Stimulated activated CD4-positive, alpha-beta T cell treated with anti-CD3 and anti-CD28 coated beads, Interleukin-1b, Interleukin-23, amount 100 ng/mL, for 4 hours (primary cell): ENCODE measurements at regions not wholly inside any gene's neighbourhood (a gene's known extent, or its start where the extent isn't known, plus 50 kb on each side); places are given as distances from the start of the nearest gene placed in this dataset.
"Not testable (repeated sequence)": the region's sequence is repeated elsewhere in the genome, so short reads cannot be mapped to it uniquely, and the experiment has no call there.

Experiments
- DNase-seq, 2 donors: peaks; one replicate each; pipeline ENCODE4 v3.0.0-alpha.2; 2020; ENCODE audit warnings: low read depth in 2 of 2

DNA sequence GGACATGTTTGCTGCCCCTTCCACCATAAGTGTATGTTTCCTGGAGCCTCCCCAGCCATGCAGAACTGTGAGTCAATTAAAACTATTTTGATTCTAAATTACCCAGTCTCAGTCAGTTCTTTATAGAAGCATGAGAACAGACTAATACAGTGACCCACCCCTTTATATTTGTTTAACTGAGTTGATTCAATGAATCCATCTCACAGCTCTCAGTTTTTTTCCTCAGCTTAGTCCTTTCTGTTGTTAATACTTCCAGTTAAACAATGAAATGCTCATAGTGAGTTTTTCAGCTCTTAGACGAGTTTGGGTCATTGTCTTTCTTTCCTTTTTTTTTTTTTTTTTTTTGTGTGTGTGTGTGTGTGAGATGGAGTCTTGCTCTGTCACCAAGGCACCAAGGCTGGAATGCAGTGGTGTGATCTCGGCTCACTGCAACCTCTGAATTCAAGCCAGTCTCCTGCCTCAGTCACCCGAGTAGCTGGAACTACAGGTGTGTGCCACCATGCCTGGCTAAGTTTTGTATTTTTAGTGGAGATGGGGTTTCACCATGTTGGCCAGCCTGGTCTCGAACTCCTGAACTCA, 627.4 kb downstream of the SPATA31A7 start:
- not testable (repeated sequence) for DNase-seq

DNA sequence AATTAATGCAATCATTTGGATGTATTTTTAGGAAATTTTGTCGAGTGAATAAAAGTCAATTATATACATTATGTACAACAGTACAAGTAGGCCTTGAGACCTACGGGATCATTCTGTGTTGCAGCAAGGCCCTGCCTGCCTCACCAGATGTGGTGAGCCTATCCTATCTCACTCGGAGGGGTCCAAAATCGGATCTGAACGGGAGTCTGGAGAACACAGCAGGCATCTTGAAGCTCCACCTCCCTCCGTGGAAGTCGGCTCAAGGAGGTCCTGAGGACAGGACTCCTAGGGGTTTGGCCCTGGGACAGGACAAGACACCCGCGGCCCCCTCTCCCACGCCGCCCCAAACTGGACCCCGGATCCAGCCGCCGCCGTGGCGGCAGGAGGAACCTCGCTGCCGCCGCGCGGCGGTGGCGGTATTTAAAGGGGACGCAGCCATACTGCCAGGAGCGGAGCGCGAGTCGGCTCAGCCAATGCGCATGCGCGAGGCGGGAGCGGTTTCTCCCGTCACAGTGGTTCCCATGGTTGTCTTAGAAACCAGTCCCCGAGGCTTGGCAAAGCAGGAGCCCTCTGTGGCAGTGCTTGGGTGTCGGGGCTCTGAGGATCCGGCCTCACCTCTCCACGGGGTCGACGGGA, 663.9 kb downstream of the SPATA31A7 start:
- DNase-seq = peak; percentile 65 to 77

DNA sequence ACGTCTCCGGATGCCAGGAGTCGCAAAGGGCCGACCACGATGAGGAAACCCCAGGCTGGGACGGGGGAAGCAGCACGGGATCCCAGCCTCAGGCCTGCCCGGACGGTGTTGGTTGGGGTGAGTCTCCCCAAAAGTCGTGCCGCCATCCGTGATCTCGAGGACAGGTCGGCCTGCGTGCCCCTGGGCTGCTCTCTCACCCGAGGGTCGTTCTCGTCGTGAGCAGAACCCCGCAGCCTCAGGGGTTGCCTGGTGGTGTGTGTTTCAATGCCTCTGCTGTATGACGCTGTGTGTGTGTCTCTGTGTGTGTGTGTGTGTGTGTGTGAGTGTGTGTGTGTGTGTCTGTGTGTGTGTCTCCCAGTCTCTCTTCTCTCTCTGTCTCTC, 664.4 kb downstream of the SPATA31A7 start:
- DNase-seq = not testable (repeated sequence)

DNA sequence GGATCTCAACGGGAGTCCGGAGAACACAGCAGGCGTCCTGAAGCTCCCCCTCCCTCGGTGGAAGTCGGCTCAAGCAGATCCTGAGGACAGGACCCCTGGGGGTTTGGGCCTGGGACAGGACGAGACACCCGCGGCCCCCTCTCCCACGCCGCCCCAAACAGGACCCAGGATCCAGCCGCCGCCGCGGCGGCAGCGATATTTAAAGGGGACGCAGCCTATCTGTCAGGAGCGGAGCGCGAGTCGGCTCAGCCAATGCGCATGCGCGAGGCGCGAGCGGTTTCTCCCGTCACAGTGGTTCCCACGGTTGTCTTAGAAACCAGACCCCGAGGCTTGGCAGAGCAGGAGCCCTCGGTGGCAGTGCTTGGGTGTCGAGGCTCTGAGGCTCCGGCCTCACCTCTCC, 666.4 kb downstream of the SPATA31A7 start:
- DNase-seq = not testable (repeated sequence)

DNA sequence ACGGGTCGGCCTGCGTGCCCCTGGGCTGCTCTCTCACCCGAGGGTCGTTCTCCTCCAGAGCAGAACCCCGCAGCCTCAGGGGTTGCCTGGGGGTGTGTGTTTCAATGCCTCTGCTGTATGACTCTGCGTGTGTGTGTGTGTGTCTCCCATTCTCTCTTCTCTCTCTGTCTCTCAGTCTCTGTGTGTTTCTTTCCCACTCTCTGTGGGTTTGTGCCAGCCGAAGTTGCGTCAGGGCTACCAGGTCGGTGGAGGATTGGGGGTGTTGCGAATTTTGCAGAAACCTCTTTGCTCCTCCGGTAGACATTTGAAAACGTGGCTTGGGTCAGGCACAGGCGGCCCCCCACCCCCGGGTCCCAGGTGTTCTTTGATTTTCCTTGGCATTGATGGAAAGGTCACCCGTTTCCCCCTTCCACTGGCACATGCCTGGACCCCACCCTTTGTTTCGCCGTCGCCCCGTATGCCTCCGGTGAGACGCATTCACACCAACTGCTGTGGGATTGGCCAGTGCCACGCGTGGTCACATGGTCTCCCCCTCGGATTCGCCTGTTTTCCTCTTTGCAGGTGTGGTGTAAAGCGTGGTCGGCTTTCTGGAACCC, 667.1 kb downstream of the SPATA31A7 start:
- DNase-seq = not testable (repeated sequence)

DNA sequence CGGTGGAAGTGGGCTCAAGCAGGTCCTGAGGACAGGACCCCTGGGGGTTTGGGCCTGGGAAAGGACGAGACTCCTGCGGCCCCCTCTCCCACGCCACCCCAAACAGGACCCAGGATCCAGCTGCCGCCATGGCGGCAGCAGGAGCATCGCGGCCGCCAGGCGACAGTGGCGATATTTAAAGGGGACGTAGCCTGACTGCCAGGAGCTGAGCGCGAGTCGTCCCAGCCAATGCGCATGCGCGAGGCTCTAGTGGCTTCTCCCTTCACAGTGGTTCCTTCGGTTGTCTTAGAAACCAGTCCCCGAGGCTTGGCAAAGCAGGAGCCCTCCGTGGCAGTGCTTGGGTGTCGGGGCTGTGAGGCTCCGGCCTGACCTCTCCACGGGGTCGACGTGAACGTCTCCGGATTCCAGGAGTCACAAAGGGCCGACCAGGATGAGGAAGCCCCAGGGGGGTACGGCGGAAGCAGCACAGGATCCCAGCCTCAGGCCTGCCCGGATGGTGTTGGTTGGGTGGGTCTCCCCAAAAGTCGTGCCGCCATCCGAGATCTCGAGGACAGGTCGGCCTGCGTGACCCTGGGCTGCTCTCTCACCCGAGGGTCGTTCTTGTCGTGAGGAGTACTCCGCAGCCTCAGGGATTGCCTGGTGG, 668.0 kb downstream of the SPATA31A7 start:
- DNase-seq = not testable (repeated sequence)

DNA sequence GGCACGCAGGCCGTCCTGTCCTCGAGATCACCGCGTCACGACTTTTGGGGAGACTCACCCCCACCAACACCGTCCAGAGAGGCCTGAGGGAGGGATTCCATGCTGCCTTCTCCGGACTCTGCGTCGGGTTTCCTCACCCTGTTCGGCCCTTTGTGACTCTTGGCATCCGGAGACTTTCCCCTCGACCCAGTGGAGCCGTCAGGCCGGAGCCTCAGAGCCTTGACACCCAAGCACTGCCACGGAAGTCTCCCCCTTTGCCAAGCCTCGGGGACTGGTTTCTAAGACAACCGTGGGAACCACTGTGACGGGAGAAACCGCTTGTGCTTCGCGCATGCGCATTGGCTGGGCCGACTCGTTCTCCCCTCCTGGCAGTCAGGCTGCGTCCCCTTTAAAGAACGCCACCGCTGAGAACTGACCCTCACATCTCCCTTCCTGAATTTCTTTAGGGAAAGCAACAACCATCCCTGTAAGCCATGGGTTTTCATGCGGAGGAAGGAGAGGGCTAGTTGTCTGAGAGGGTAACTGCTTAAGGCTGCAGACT, 672.7 kb downstream of the SPATA31A7 start:
- peak; percentile 48 to 61 for DNase-seq

DNA sequence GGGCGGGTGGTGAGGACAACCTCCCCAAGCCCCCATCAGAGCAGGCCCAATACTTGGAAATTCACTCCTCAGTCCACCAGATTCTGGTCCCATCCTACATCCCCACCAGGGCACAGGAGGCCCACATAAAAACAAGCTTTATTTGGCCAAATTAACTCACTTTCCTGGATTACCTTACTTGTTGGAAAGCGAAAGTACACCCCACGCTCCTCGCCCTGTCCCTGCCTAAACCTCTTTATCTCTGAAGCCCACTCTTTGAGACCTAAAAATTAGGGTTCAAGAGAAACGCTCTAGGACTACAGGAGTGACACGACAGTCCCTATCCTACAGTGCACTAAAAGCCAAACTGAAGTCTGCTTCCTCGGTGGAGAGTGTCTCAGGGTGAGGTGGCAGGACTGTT, 674.6 kb downstream of the SPATA31A7 start:
- DNase-seq = not testable (repeated sequence)

DNA sequence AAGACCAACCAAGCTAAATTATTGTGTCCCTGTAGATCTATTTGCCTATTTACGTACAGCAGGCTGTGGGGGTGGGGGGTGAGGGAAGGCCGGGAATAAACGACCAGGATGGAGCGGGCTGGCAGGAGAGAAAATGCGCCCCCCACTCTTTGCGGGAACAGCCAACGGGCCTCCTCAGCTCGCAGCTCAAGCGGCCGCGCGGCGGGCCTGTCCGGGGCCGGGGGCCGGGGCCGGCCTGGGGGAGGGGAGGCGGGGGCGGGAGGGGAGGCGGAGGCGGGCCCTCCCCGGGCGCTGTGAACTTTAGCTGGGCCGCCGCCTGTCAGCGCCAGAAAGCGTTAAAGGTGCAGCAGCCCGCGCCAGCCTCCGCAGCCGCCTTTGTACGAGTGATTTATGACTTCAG, 679.1 kb downstream of the SPATA31A7 start:
- not testable (repeated sequence) for DNase-seq

DNA sequence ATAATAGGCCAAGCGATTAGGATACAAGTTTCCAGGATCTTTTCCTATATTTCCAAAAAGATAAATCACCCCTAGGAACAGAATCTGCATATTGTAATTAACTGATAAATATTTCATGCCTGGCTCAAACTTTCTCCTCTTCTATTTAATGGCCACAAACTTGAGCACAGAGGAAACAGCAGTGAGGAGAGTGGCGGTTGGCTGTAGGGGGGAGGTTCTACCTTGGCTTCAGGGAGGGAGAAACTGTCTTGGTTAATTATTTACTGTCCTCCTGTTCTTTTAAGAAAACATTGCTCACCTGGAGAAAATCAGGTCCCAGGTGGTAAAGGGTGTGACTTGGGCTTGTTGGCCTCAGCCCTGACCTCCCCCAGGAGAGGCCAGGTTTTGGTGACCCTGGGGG, 682.5 kb downstream of the SPATA31A7 start:
- not testable (repeated sequence) for DNase-seq
